ENCODE measurements at regions not wholly inside any gene's neighbourhood (a gene's known extent, or its start where the extent isn't known, plus 50 kb on each side); places are given as distances from the start of the nearest gene placed in this dataset.
"Not testable (repeated sequence)": the region's sequence is repeated elsewhere in the genome, so short reads cannot be mapped to it uniquely, and the experiment has no call there.

DNA sequence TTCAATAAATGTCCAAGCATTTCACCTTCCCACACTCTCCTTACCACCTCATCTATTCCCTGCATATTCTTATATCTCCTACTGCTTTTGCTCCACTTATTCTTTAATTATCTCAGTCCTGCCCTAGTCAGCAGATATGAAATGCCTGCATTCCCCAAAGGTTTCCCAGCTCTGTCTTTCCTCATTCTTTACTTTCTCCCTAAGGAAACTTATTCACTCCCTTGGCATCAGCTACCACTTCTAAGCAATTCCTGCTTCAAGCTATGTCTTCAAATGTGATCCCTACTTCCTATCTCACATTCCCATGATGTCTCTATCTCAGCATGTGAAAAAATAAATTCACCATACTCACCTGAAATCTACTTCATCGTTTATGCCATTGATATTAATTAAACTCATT, 111.8 kb downstream of the CAPZA3 start:
- DNase-seq = no peak

DNA sequence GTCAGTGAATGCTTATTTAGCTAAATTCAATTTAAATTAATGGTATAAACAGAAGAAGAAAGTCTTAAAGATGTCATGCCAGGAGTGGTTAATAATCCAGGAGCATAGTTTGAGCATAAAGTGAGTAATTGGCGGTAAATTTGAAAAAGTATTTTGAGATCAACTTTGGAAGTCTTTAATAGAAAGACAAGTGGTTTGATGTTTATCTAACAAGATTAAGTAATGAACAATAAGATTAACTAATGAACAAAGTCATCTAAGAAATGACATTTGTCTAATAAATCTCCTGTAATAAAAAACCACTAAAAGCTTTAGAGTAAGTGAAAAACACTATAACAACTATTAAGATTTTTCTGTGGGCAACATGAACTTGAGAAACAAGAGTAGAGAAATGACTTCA, 112.8 kb downstream of the CAPZA3 start:
- no peak for DNase-seq

DNA sequence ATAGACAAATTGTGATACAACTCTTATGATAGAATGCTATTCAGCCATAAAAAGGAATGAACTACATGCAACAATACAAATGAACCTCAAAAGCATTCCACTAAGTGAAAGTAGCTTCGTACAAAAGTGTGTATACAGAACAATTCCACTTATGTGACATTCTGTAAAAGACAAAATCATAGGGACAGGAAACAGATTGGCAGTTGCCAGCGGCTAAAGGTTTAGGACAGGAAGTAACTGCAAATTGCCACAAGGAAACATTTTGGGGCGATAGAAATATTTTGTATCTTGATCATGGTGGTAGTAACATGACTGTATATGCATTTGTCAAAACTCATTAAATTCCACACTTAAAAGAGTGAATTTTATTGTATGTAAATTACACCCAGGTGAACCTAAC, 113.4 kb downstream of the CAPZA3 start:
- no peak for DNase-seq

- DNase-seq = no peak
These were observed 115.8 kb downstream of the CAPZA3 start for GRCh38 chr12:18853570-18854366.

DNA sequence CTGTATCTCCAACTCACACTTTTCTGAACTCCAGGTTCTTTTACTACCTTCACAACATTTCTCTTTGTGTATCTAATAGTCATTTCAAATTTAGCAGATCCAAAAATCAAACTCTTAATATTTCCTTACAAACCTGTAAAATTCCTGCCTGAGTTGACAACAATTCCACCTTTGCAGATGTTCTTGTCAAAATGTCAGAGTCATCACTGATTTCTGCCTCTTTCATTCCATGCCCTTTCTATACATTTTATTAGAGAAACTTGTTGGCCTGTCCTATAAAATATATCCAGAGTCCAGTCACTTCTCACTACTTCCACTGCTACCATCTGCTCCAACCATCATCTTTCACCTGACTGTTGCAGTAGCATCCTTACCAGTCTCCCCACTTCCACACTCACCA, 119.7 kb downstream of the CAPZA3 start:
- DNase-seq = no peak

GRCh38 chr12:18859400-18859799, 121.5 kb downstream of the CAPZA3 start:
- DNase-seq = no peak

DNA sequence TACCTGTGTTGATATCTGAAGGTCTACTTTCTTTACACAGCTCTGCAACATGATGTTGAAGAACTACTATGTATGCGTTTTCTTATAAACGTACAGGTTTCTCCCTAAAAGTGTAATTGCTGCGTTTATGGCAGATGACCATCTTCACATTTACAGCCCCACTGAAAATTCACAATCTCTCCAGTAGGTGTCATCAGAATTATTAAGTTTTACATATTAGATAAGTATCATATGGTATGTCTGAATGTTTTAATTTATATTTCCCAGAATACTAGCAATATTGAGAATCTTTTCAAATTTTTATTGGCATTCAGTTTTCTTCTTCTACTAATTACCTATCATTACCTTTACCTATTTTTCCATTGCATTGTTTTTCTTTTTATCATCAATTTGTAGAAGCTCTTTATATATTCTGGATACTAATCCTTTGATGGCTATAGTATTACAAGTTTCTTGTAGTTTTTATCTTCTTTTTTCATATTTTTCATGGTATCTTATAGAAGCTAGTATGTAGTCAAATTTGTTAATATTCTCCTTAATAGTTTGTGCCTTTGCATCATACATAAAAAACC, 123.5 kb downstream of the CAPZA3 start:
- peak in 1 of 2 experiments; percentile 72 for DNase-seq

DNA sequence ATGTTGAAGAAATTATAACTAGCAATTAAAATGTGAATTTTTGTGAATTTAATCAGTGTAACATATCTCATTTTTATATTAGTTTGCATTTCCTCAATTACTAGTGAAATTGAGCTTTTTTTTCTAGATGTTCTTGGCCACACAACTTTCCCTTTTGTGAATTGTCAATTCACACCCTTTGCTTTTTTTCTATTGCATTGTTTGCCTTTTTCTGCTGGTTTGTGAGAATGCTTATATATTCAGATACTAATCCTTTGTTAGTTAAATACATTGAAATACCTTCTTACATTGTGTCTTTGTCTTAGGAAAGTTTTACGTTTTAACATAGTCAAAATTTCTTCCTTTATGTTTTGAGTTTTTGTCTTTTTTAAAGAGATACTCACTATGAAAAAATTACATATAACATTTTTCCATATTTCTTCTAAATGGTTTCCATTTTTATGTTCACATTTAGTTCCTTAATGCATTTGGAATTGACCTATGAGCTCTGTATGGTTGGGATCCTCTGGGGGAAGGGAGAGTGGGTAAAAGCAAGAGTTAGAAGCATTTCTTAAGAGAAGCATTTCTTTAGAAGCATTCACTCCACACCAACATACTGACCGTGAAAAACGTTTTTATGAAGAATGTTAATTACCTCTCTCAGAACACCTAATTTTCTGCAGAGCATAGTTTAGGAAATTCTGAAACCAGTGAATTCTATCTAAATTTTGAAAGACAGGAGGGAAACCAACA, 126.0 kb downstream of the CAPZA3 start:
- DNase-seq = no peak

DNA sequence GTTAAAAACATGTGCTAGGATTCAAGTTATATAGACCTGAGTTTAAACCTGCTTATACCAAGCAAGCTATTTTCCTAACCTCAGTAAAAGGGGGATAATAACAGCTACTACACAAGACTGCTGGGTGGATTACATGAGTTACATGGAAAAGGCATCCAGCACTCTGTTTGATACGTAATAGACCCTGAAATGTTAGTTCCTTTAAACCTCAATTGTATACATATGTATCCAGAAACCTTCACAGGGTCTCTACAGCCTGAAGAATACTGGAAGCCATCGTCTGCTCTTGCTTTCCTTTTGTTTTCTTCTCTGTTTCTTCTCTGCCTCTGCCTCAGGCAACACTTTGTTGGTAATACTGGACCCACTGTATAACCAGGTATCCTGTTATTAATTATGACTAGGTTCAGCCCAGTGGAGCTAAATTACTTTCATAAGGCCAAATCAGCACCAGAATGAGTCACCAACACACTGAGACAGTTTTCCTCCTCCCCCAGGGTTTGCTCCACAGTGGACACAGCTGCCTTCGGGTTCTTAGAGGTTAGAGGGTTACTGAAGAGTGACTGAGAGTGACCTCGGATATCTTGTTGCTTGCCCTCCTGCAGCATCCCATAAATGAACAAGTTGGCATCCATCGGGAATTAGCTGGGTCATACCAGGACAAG, 127.1 kb downstream of the CAPZA3 start:
- no peak for DNase-seq

GRCh38 chr12:18868717-18869116, 130.8 kb downstream of the CAPZA3 start:
- DNase-seq = no peak

- no peak for DNase-seq
These were observed 134.9 kb downstream of the CAPZA3 start for GRCh38 chr12:18872770-18873169.

DNA sequence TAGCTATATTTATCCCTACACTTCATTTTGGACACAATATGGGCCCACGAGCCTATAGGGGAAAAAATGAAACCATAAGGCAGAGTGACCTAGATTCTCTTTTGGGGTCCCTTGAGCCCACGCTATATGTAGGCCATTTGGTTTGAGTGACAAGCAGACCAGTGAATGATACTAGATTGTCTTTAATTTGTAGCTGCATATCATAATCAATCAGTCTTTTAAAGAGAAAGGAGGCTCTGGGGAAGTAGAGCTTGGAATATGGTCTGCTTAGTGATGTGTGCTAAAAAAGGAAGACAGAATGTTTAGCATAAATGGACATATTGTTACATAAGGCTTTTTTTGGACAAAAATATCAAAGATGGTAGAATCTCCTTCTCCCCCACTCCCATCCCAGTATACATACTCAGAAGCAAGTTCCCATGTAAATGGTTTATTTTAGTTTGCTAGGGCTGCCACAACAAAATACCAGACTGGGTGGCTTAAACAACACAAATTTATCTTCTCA, 140.8 kb downstream of the CAPZA3 start:
- no peak for DNase-seq

DNA sequence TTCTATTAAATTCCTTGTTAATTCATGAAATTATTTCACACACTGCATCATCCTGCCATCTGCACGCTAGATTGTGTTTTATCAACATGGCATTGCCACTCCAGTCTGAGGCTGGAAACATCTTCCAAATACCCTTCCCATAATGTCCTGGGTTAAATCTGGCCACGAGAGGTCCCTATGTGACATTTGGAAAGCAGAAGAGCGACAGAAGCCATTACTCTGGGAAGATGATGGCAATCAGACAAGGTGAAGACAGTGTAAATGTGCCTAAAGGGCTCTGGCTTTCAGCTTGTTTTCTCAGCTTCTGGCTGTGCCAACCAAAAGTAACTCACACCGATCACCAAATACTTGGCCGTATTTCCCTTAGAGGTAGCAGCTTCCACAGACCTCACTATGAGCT, 144.8 kb downstream of the CAPZA3 start:
- no peak for DNase-seq

DNA sequence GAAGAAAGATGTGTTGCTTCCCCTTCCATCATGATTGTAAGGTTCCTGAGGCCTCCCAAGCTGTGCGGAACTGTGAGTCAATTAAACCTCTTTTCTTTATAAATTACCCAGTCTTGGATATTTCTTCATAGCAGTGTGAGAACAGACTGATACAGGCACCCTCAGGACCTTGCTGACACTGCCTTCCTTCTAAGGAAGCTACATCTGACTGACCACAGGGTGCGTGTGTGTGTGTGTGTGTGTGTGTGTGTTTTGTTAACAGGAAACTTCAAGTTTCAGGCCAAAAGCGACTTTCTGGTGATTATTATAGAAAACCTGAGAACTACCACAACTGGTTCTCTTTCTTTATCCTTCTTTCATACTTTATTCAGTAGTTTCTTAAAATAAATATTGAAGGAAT, 149.0 kb downstream of the CAPZA3 start:
- DNase-seq = no peak

DNA sequence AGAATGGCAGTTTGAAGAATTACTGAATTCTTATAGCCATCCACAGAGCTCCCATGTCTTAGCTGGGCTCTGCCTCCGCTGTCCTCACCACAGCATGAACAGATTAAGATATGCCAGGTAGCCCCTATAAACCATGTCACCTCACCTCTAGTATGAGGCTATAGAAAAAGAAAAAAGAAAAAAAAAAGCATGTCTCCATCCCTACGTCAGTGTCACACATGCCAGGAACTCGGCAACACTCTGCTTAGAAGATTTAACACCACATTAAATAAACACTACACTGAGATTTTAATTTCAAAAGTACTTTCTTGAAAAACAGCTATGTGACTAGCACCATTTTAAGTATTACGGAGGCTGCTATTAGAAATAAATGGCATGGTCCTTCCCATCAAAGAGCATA, 149.4 kb downstream of the CAPZA3 start:
- no peak for DNase-seq

DNA sequence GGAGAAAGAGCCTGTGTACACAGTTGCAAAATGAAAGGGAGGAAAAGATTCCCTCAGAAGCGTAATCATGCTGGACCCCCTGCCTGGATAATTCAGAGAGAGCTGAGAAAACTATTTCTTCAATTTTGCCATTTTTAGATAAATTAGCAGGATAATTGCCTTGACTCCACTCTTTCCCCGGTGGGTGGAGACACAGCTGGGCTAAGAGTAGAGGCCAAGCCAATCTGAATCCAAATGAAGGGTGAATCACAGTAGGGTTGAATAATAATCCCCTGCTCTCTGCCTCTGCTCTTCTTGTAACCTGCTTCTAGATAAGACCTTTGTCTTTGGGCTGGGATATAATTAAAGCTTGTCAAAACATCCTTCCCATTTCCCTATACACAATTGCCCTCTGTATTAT, 150.1 kb downstream of the CAPZA3 start:
- no peak for DNase-seq

- not testable (repeated sequence) for DNase-seq
These were observed 152.7 kb downstream of the CAPZA3 start for GRCh38 chr12:18890621-18891020.

DNA sequence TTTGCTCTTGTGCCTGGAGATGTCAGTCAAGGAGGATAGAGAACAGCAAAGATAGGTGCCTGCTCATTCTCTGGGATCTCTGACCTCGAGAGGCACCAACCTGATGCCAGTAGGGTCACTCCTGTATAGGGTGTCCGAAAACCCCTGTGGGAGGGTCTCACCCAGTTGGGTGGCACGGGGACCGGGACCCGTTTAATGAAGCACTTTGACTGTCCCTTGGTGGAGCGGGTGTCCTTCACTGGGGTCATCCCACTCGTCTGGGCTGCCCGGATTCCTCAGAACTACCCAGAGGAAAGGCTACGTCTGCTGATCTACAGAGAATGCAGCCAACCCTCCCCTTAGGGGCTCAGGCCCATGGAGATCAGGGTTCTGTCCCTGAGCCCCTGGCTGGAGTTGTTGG, 157.6 kb downstream of the CAPZA3 start:
- no peak for DNase-seq

- DNase-seq = no peak
These were observed 158.0 kb downstream of the CAPZA3 start for GRCh38 chr12:18895946-18896345.

DNA sequence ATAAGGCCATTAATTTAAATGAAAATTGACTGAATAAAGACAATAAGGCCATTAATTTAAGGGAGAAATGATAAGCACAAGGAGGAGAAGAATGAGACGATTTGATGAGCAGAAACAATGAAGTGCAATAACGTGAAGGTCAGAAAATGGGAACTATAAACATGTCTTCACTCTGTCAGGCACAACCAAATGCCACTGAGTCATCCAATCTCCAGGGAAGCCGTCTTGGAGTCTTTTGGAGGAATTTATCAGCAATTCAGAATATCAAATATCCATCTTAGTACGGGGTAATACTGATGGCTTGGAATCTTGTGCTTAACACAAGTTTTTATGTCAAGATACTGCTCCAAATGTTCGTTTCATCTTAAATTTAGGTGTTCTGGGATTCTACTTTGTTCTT, 159.9 kb downstream of the CAPZA3 start:
- no peak for DNase-seq

GRCh38 chr12:18898470-18898869, 160.6 kb downstream of the CAPZA3 start:
- no peak for DNase-seq

DNA sequence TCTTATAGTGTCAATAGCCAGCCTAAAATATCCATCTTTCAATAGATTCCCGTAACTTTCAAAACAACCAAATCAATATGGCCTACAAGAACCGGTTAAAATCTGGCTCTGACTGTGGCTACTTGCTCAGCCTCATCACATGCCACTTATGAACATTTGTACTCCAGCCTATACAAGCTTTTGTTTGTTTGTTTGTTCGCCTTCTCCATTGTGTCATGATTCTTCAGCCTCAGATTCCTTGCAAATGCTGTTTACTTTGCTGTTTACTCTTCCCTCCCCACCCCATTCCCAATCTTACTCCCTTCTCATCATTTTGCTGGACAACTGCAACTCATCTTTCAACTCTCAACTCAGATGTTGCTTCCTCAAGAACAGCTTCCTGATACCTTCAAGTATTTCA, 161.2 kb downstream of the CAPZA3 start:
- DNase-seq = no peak

- DNase-seq = no peak
These were observed 161.9 kb downstream of the CAPZA3 start for GRCh38 chr12:18899678-18900317.
